Uterus (tissue), 2 donors: ENCODE measurements at regions not wholly inside any gene's neighbourhood (a gene's known extent, or its start where the extent isn't known, plus 50 kb on each side); places are given as distances from the start of the nearest gene placed in this dataset.

ENCODE experiments used
- CTCF ChIP-seq, 4 experiments: fragments of 200-600 bp in 2 of 4; fragments of 450-650 bp in 2 of 4; sonication (generic) in 2 of 4; IDR thresholded peaks; one replicate each; pipeline ENCODE4 v1.5.1; 2016 to 2019; ENCODE audit warnings: antibody characterized with exemption in 4 of 4, mild to moderate bottlenecking in 2 of 4, moderate library complexity in 1 of 4
- POLR2A ChIP-seq, 2 donors: fragments of 450-650 bp; IDR thresholded peaks; one replicate each; pipeline ENCODE4 v1.6.1; 2016; ENCODE audit warnings: antibody characterized with exemption in 2 of 2, mild to moderate bottlenecking in 1 of 2, moderate library complexity in 1 of 2

- no peak for TF ChIP-seq CTCF (IDR thresholded peaks at IDR 0.05)
- no peak for TF ChIP-seq POLR2A (IDR thresholded peaks at IDR 0.05)
Measured at GRCh38 chr3:31105011-31105410, 210.6 kb upstream of the GADL1 start.
